ENCODE measurements at regions not wholly inside any gene's neighbourhood (a gene's known extent, or its start where the extent isn't known, plus 50 kb on each side); places are given as distances from the start of the nearest gene placed in this dataset.

DNA sequence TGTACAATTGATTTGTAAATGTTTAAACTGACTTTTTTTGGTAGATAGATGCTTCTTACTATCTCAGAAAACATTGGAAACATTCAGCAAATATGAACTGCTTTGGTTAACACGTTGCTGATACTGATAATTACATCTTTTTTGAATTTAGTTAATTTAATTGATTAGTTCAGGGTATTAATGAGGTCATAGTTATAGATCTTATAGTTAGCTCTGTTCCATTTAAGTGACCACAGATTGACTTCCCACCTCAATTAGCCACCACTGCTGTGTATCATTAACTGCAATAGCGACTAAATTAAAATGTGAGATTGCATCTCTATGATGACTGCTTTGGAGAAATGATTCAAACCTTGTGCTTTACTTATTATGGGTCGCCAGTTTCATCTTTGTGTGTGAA, 407.1 kb upstream of the EDIL3 start:
- TF ChIP-seq, protein P1, sequence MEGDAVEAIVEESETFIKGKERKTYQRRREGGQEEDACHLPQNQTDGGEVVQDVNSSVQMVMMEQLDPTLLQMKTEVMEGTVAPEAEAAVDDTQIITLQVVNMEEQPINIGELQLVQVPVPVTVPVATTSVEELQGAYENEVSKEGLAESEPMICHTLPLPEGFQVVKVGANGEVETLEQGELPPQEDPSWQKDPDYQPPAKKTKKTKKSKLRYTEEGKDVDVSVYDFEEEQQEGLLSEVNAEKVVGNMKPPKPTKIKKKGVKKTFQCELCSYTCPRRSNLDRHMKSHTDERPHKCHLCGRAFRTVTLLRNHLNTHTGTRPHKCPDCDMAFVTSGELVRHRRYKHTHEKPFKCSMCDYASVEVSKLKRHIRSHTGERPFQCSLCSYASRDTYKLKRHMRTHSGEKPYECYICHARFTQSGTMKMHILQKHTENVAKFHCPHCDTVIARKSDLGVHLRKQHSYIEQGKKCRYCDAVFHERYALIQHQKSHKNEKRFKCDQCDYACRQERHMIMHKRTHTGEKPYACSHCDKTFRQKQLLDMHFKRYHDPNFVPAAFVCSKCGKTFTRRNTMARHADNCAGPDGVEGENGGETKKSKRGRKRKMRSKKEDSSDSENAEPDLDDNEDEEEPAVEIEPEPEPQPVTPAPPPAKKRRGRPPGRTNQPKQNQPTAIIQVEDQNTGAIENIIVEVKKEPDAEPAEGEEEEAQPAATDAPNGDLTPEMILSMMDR (IDR thresholded peaks at IDR 0.05), result no peak
- TF ChIP-seq POLR2A (IDR thresholded peaks at IDR 0.05), result no peak

Measured in heart left ventricle (tissue), 13 donors.